Type B pancreatic cell (in vitro differentiated cells): ENCODE measurements at regions not wholly inside any gene's neighbourhood (a gene's known extent, or its start where the extent isn't known, plus 50 kb on each side); places are given as distances from the start of the nearest gene placed in this dataset.

Experiments used
- DNase-seq: peaks from one replicate; pipeline ENCODE4 v3.0.0; 2021; ENCODE audit warnings: mixed read lengths; ENCODE audit not compliant: unreplicated experiment; ENCODE audit errors: extremely low spot score
- H3K27ac Mint-ChIP-seq: 2 replicates; pipeline ENCODE4 v1.8.0; 2021; ENCODE audit warnings: mild to moderate bottlenecking, mixed read lengths
- H3K27me3 Mint-ChIP-seq: 2 replicates; pipeline ENCODE4 v1.8.0; 2021; ENCODE audit warnings: mixed read lengths
- H3K36me3 Mint-ChIP-seq: 2 replicates; pipeline ENCODE4 v1.8.0; 2021; ENCODE audit warnings: mixed read lengths
- H3K4me1 Mint-ChIP-seq: one replicate; pipeline ENCODE4 v1.8.0; 2021; ENCODE audit warnings: mixed read lengths; ENCODE audit not compliant: unreplicated experiment
- H3K4me3 Mint-ChIP-seq: 2 replicates; pipeline ENCODE4 v1.8.0; 2021; ENCODE audit warnings: mild to moderate bottlenecking, mixed read lengths
- H3K9me3 Mint-ChIP-seq: 2 replicates; pipeline ENCODE4 v1.8.0; 2021; ENCODE audit warnings: mixed read lengths
- CTCF ChIP-seq: fragments of 200-600 bp; sonication (generic); conservative IDR thresholded peaks from 2 replicates; pipeline ENCODE4 v1.5.0; 2021; ENCODE audit warnings: antibody characterized with exemption, mild to moderate bottlenecking

- Mint-ChIP-seq H3K4me3 (no peak overlapping the region), H3K27ac (no peak overlapping the region), H3K36me3 (peaks cover 4% of the 10 kb centered on the region), H3K9me3 (no peaks in the 10 kb centered on the region), H3K4me1 (no peaks in the 10 kb centered on the region), H3K27me3 (no peaks in the 10 kb centered on the region)
- DNase-seq, result no peak
- TF ChIP-seq CTCF, result no peak
These were observed 187.2 kb upstream of the SPRY1 start for GRCh38 chr4:123209436-123209835.

- no peaks in the 10 kb centered on the region for H3K9me3 Mint-ChIP-seq
- no peaks in the 10 kb centered on the region for H3K27me3 Mint-ChIP-seq
- no peak for DNase-seq
- H3K36me3 Mint-ChIP-seq, result no peaks in the 10 kb centered on the region
- no peak overlapping the region for H3K27ac Mint-ChIP-seq
- TF ChIP-seq CTCF, result no peak
- H3K4me3 Mint-ChIP-seq, result no peak overlapping the region
- H3K4me1 Mint-ChIP-seq, result peaks cover 12% of the 10 kb centered on the region
These were observed 181.1 kb upstream of the SPRY1 start for GRCh38 chr4:123215536-123215935.

GRCh38 chr4:123216543-123216942, 180.1 kb upstream of the SPRY1 start:
- no peak for TF ChIP-seq CTCF
- no peak for DNase-seq
- no peaks in the 10 kb centered on the region for H3K27me3 Mint-ChIP-seq
- no peak overlapping the region for H3K27ac Mint-ChIP-seq
- H3K9me3 Mint-ChIP-seq, result no peaks in the 10 kb centered on the region
- peaks cover 12% of the 10 kb centered on the region for H3K4me1 Mint-ChIP-seq
- no peak overlapping the region for H3K4me3 Mint-ChIP-seq
- H3K36me3 Mint-ChIP-seq, result no peaks in the 10 kb centered on the region

GRCh38 chr4:123216946-123217345, 179.6 kb upstream of the SPRY1 start:
- peaks cover 12% of the 10 kb centered on the region for H3K4me1 Mint-ChIP-seq
- no peak overlapping the region for H3K4me3 Mint-ChIP-seq
- H3K36me3 Mint-ChIP-seq, result no peaks in the 10 kb centered on the region
- DNase-seq, result no peak
- no peak for TF ChIP-seq CTCF
- H3K27me3 Mint-ChIP-seq, result no peaks in the 10 kb centered on the region
- H3K9me3 Mint-ChIP-seq, result no peaks in the 10 kb centered on the region
- H3K27ac Mint-ChIP-seq, result no peak overlapping the region

- DNase-seq, result no peak
- Mint-ChIP-seq H3K4me1 (peaks cover 12% of the 10 kb centered on the region), H3K9me3 (no peaks in the 10 kb centered on the region), H3K27me3 (no peaks in the 10 kb centered on the region), H3K36me3 (no peaks in the 10 kb centered on the region), H3K27ac (no peak overlapping the region), H3K4me3 (no peak overlapping the region)
- TF ChIP-seq CTCF, result no peak
These were observed 178.9 kb upstream of the SPRY1 start for GRCh38 chr4:123217664-123218063.

GRCh38 chr4:123218981-123219380, 177.6 kb upstream of the SPRY1 start:
- DNase-seq, result no peak
- Mint-ChIP-seq H3K9me3 (no peaks in the 10 kb centered on the region), H3K36me3 (no peaks in the 10 kb centered on the region), H3K27ac (no peak overlapping the region), H3K27me3 (no peaks in the 10 kb centered on the region), H3K4me1 (peaks cover 12% of the 10 kb centered on the region), H3K4me3 (no peak overlapping the region)
- no peak for TF ChIP-seq CTCF
